Muscle layer of colon (tissue), 2 donors: ENCODE measurements at regions not wholly inside any gene's neighbourhood (a gene's known extent, or its start where the extent isn't known, plus 50 kb on each side); places are given as distances from the start of the nearest gene placed in this dataset.

ENCODE experiments used
- H3K27ac ChIP-seq: one replicate; pipeline ENCODE4 v1.7.0; 2013; ENCODE audit warnings: low read depth, mild to moderate bottlenecking, low read length, moderate library complexity
- H3K27me3 ChIP-seq, 2 donors: one replicate each; pipeline ENCODE4 v1.7.0; 2013; ENCODE audit warnings: low read length in 2 of 2, mild to moderate bottlenecking in 2 of 2; ENCODE audit not compliant: insufficient read depth in 2 of 2, control insufficient read depth in 1 of 2
- H3K36me3 ChIP-seq: one replicate; pipeline ENCODE4 v1.7.0; 2013; ENCODE audit warnings: mild to moderate bottlenecking, low read length; ENCODE audit not compliant: insufficient read depth
- H3K4me1 ChIP-seq: one replicate; pipeline ENCODE4 v1.7.0; 2013; ENCODE audit warnings: mild to moderate bottlenecking, low read length; ENCODE audit not compliant: insufficient read depth
- H3K4me3 ChIP-seq, 2 donors: one replicate each; pipeline ENCODE4 v1.7.0; 2013; ENCODE audit warnings: low read length in 2 of 2, low read depth in 1 of 2, mild to moderate bottlenecking in 1 of 2, moderate library complexity in 1 of 2
- H3K9ac ChIP-seq: one replicate; pipeline ENCODE4 v1.7.0; 2013; ENCODE audit warnings: low read length
- H3K9me3 ChIP-seq: one replicate; pipeline ENCODE4 v1.7.0; 2013; ENCODE audit warnings: mild to moderate bottlenecking, low read length
- donor health status: abdominal sarcoma.
- donor health status: Adenocarcinoma of cecum.

- H3K4me1 ChIP-seq = no peaks in the 10 kb centered on the region
- H3K36me3 ChIP-seq = no peaks in the 10 kb centered on the region
- H3K9ac ChIP-seq = no peak overlapping the region
- no peaks in the 10 kb centered on the region for H3K27me3 ChIP-seq
- H3K9me3 ChIP-seq = no peaks in the 10 kb centered on the region
- H3K4me3 ChIP-seq = no peak overlapping the region
- H3K27ac ChIP-seq = no peak overlapping the region
These were observed 481.4 kb downstream of the SLITRK6 start for GRCh38 chr13:85317781-85318180.

- no peak overlapping the region for H3K27ac ChIP-seq
- no peaks in the 10 kb centered on the region for H3K27me3 ChIP-seq
- H3K4me1 ChIP-seq = no peaks in the 10 kb centered on the region
- H3K36me3 ChIP-seq = no peaks in the 10 kb centered on the region
- no peak overlapping the region for H3K4me3 ChIP-seq
- H3K9ac ChIP-seq = no peak overlapping the region
- H3K9me3 ChIP-seq = no peaks in the 10 kb centered on the region
These were observed 482.7 kb downstream of the SLITRK6 start for GRCh38 chr13:85316506-85317025.

- no peak overlapping the region for H3K9ac ChIP-seq
- no peaks in the 10 kb centered on the region for H3K27me3 ChIP-seq
- no peaks in the 10 kb centered on the region for H3K4me1 ChIP-seq
- no peaks in the 10 kb centered on the region for H3K9me3 ChIP-seq
- H3K36me3 ChIP-seq = no peaks in the 10 kb centered on the region
- H3K4me3 ChIP-seq = no peak overlapping the region
- no peak overlapping the region for H3K27ac ChIP-seq
These were observed 484.5 kb downstream of the SLITRK6 start for GRCh38 chr13:85314686-85315085.

- Histone ChIP-seq H3K4me1 (no peaks in the 10 kb centered on the region), H3K9me3 (no peaks in the 10 kb centered on the region), H3K9ac (no peak overlapping the region), H3K27me3 (no peaks in the 10 kb centered on the region), H3K4me3 (no peak overlapping the region), H3K27ac (no peak overlapping the region), H3K36me3 (no peaks in the 10 kb centered on the region)
These were observed 485.3 kb downstream of the SLITRK6 start for GRCh38 chr13:85313761-85314503.

- H3K27me3 ChIP-seq = no peaks in the 10 kb centered on the region
- no peak overlapping the region for H3K27ac ChIP-seq
- H3K9me3 ChIP-seq = no peaks in the 10 kb centered on the region
- H3K36me3 ChIP-seq = no peaks in the 10 kb centered on the region
- no peak overlapping the region for H3K9ac ChIP-seq
- no peak overlapping the region for H3K4me3 ChIP-seq
- H3K4me1 ChIP-seq = no peaks in the 10 kb centered on the region
These were observed 487.1 kb downstream of the SLITRK6 start for GRCh38 chr13:85312071-85312470.

GRCh38 chr13:85303630-85304029 is 495.6 kb downstream of the SLITRK6 start:
- Histone ChIP-seq H3K4me3 (no peak overlapping the region), H3K36me3 (no peaks in the 10 kb centered on the region), H3K27me3 (no peaks in the 10 kb centered on the region), H3K4me1 (no peaks in the 10 kb centered on the region), H3K9ac (no peak overlapping the region), H3K9me3 (no peaks in the 10 kb centered on the region), H3K27ac (no peak overlapping the region)

- no peaks in the 10 kb centered on the region for H3K4me1 ChIP-seq
- H3K27ac ChIP-seq = no peak overlapping the region
- H3K36me3 ChIP-seq = no peaks in the 10 kb centered on the region
- H3K9ac ChIP-seq = no peak overlapping the region
- no peaks in the 10 kb centered on the region for H3K9me3 ChIP-seq
- H3K27me3 ChIP-seq = no peaks in the 10 kb centered on the region
- H3K4me3 ChIP-seq = no peak overlapping the region
These were observed 500.8 kb downstream of the SLITRK6 start for GRCh38 chr13:85298387-85298924.

GRCh38 chr13:85288698-85289097 is 510.5 kb downstream of the SLITRK6 start:
- Histone ChIP-seq H3K4me1 (no peaks in the 10 kb centered on the region), H3K36me3 (no peaks in the 10 kb centered on the region), H3K9me3 (no peaks in the 10 kb centered on the region), H3K27me3 (no peaks in the 10 kb centered on the region), H3K9ac (no peak overlapping the region), H3K4me3 (no peak overlapping the region), H3K27ac (no peak overlapping the region)

GRCh38 chr13:85287528-85287927 is 511.7 kb downstream of the SLITRK6 start:
- Histone ChIP-seq H3K4me3 (no peak overlapping the region), H3K4me1 (no peaks in the 10 kb centered on the region), H3K36me3 (no peaks in the 10 kb centered on the region), H3K9me3 (no peaks in the 10 kb centered on the region), H3K9ac (no peak overlapping the region), H3K27ac (no peak overlapping the region), H3K27me3 (no peaks in the 10 kb centered on the region)

GRCh38 chr13:85286081-85286480 is 513.1 kb downstream of the SLITRK6 start:
- no peaks in the 10 kb centered on the region for H3K9me3 ChIP-seq
- H3K27ac ChIP-seq = no peak overlapping the region
- no peaks in the 10 kb centered on the region for H3K36me3 ChIP-seq
- no peaks in the 10 kb centered on the region for H3K27me3 ChIP-seq
- no peaks in the 10 kb centered on the region for H3K4me1 ChIP-seq
- no peak overlapping the region for H3K9ac ChIP-seq
- no peak overlapping the region for H3K4me3 ChIP-seq

- Histone ChIP-seq H3K36me3 (no peaks in the 10 kb centered on the region), H3K9me3 (no peaks in the 10 kb centered on the region), H3K4me3 (no peak overlapping the region), H3K27ac (no peak overlapping the region), H3K4me1 (no peaks in the 10 kb centered on the region), H3K9ac (no peak overlapping the region), H3K27me3 (no peaks in the 10 kb centered on the region)
These were observed 514.9 kb downstream of the SLITRK6 start for GRCh38 chr13:85284349-85284748.

GRCh38 chr13:85283408-85283807 is 515.8 kb downstream of the SLITRK6 start:
- Histone ChIP-seq H3K36me3 (no peaks in the 10 kb centered on the region), H3K27me3 (no peaks in the 10 kb centered on the region), H3K9me3 (no peaks in the 10 kb centered on the region), H3K4me3 (no peak overlapping the region), H3K27ac (no peak overlapping the region), H3K4me1 (no peaks in the 10 kb centered on the region), H3K9ac (no peak overlapping the region)
